ENCODE measurements at regions not wholly inside any gene's neighbourhood (a gene's known extent, or its start where the extent isn't known, plus 50 kb on each side); places are given as distances from the start of the nearest gene placed in this dataset.

- no peak for FAIRE-seq
These were observed 301.8 kb upstream of the PDZRN3 start for GRCh38 chr3:73926360-73927202.

- FAIRE-seq = no peak
These were observed 300.3 kb upstream of the PDZRN3 start for GRCh38 chr3:73925011-73925410.

DNA sequence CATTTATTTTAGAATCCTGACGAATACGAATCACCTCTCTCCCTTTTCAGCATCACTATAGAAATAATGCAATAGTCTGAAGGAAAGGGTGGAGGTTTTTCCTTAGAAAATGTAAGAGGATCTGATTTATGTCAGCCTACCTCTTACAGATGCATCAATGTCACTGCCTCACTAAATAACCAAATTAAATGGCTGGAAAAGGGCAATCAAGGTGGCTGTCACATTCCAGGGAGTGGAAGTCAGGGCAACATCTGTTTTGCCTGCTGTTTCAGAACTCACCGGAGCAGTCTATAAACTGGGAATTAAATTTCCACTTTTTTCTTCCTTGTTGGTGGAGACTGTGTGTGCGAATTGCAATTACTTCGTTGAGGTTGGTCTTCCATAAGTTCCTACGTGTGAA, 299.3 kb upstream of the PDZRN3 start:
- no peak for FAIRE-seq

DNA sequence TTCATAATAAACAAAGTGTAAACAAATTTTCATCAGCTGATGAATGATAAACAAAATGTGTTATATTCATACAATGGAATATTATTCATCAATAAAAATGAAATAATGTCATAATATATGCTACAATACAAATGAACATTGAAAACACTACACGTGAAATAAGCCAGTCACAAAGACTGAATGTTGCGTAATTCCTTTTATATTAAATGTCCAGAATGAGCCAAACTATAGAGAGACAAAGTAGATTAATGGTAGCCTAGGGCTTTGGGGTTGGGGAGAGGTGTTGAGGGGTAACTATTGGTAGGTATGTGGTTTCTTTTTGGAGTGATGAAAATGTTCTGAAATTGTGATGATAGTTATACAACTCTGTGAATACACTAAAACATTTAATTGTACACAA, 292.9 kb upstream of the PDZRN3 start:
- FAIRE-seq = no peak

DNA sequence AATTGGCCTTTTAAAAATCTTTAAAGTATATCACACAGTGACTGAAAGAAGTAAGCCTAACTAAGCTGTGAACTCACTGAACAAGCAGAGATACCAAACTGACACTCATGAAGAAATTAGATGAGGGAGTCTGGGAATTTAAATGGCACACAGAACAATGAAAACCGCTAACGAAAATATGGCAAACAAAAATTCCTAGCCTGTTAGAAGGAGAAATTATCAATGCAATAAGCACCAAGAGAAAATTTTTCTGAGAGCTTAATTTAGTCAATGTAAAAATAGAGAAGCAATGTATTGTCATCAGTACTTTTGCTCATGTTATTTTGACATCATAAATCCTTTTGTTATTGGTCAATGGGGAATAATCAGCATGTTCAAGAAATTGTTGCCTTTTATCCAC, 291.1 kb upstream of the PDZRN3 start:
- FAIRE-seq = no peak

DNA sequence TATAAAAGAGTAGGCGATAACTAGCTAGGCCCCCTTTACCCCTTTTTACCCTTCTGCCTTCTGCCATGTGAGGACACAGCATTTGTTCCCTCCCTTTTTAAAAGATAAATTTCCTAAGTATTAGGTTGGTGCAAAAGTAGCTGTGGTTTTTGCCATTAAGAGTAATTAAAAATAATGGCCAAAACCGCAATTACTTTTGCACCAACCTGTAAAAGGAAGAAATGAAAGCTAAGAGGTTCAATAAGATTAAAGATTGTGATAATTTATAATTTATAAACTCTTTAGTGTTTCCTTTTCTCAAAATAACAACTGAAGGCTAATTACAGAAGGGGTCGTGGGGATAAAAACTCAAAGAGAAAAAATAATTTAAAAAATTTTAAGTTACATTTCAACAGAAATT, 283.5 kb upstream of the PDZRN3 start:
- FAIRE-seq = no peak

GRCh38 chr3:73901686-73902085, 276.9 kb upstream of the PDZRN3 start:
- FAIRE-seq = no peak

DNA sequence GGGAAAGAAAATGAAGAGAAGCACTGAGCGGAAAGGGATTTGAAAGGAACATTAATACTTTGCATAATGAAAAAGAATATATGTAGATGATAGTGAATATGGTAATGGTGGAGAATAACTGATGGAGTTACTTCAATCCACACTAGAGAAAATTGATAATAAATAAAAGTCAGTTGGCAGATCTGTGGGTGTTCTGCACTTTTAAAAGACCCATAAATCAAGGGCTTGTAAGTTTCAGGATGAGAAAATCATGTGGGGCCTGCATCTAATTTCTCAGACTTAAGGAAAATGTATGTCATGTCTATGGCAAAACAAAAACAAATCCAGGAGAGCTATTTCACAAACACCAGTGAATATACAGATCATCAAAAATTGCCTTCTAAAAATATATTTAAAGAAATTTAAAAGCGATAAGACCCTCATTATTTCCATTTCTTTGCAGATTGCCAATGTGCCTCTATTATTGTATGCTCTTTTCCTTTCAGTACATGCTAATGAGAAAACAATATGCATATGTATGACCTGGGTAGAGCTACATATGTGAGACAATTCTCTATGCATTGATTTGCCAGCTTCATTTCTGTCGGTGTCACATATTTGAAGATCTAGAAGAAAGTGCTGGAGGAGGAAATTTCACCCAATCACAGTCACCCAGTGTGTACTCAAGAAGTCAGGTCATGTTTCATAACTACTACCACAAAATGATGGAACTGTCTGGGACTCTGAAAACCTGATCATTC, 269.9 kb upstream of the PDZRN3 start:
- no peak for FAIRE-seq

DNA sequence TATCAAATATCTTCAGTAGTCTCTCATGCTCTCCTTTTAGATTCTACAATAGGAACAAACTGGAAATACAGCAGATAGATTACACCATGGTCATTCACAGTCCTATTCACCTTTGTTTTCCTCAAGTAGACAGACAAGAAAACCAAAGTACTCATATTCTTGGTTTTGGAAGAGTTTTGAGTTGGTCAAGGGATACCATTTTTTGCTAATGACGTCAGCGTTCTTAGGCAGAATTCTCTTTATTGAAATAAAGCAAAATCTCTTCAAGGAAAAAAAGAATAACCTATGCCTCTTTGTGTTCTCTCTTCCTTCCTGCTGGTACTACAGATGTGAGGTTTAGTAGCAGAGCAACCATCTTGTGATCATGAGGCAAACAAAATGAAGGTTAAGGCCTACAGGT, 268.3 kb upstream of the PDZRN3 start:
- FAIRE-seq = no peak

DNA sequence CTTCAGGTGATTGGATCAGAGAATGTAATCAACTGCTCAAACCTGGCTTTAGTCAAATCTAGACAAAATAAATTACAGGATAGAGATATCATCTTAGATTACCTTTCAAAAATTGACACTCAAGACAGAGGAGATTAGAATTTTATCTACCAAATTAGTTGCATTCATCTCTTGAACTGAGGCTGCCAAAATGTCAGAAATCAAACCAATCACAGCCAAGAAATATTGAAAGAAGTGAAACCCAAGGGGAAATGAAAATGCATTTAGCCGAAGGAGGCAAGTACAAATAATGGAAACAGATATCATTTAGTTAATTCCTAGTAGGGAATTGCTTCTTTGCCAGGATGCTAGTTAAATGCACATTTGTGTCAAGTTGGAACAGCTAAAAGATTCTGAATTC, 261.1 kb upstream of the PDZRN3 start:
- FAIRE-seq = no peak

- no peak for FAIRE-seq
These were observed 259.6 kb upstream of the PDZRN3 start for GRCh38 chr3:73884361-73884760.

DNA sequence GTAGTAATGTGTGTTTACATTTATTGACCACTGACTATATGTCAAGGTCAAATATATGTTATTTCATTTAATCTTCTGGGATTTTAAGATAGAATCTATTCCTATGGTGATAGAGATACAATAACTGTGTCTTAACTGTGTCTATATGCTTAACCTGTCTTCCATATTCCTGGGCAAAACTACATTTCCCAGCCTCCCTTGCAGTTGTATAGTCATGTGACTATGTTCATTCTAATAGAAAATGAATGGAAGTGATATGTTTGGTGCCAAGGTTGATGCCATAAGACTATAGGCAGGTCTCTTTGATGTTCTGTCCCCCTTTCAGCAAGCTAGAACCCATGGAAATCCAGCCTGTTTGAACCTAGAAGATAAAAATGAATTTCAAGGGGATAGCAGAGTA, 258.8 kb upstream of the PDZRN3 start:
- FAIRE-seq = no peak

DNA sequence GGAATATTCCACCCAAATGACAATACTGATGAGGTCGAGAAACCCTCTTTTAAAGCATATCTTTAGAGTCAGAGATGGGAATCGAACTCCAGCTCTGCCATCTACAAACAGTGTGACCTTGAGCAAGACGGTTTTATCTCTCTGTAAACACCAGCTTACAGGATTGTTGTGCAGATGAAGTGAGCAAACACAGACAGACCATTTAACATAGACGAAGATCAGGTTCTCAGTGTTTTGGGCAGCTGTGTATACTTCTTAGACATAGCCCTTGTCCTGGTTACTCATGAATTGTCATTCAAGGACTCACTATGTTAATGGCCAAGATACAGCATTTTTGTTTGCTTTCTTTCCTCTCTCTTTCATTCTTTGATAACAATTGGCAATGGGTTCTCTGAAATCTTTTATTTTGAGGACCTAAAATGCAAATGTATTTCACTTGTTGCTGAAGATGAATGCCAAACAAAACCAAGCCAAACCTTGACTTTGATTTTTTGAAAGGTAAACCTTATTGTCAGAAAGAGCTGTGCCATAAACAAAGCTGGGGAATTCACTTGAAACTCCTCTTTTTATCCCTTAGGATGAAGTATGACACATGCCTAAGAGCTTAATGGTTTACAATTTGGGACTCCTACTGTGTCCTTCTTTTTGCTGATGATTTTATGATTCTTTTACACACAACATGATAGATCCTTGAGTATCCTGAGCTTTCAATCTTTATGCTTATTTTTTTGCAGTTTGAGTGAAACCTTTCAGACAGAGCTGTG, 250.0 kb upstream of the PDZRN3 start:
- FAIRE-seq = no peak

DNA sequence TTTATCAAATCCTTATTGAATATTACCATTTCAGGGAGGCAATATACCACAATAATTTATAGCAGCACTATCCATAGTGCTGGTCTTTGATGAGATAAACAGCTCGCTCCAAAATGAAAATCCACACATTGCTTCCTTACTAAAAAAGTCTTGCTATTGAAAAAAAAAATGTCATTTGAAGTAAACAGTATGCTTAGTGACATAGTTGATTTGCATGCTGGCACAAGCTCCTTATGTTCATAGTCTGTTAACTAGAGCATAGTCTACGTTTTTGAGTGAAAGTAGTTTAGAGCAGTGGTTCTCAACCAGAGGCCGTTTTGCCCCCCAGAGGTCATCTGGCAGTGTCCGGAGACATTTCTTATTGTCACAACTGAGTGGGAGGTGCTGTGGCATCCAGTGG, 249.4 kb upstream of the PDZRN3 start:
- FAIRE-seq = no peak

DNA sequence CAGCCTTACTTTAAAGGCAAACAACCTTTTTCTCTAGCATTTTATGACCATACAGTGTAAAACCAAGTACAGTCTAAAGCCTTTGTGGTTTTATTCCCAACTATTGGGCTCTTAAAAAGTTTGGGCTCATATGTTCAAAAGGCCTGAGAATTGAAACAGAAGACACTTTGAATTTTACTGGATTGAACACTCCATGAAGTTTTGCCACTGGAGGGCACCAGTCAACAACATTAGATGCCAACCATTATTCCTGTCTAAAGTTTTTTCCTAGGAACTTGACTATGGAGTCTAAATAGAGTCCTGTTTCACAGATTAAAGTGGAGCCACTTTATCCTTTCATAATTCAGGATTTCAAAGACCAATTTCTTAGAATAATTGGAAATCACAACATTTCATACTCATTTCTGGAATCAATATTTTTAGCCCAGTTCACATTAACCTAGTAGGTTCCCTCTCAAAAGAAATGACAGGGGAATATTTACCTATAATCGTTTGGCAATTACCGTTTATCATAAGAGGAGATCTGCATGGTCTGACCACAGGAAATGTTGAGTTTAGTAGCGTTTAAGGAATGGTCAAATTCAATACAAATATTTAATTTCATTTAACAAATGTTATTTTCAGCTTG, 244.1 kb upstream of the PDZRN3 start:
- peak; percentile 96 for FAIRE-seq

DNA sequence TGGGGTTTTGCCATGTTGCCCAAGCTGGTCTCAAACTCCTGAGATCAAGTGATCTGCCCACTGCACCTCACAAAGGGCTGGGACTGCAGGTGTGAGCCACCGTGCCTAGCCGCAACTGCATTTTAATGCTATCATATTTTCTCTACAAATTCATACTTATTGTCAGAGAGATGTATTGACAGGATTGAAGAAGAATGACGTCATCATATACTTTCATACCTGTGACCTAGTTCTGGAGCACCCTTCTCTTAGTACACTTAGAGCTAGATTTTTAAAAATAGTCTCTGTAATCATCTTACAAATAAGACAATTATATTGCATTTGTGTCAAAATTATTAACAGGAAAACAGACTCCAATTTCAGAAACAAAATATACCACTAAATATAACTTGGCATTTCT, 242.8 kb upstream of the PDZRN3 start:
- FAIRE-seq = no peak

DNA sequence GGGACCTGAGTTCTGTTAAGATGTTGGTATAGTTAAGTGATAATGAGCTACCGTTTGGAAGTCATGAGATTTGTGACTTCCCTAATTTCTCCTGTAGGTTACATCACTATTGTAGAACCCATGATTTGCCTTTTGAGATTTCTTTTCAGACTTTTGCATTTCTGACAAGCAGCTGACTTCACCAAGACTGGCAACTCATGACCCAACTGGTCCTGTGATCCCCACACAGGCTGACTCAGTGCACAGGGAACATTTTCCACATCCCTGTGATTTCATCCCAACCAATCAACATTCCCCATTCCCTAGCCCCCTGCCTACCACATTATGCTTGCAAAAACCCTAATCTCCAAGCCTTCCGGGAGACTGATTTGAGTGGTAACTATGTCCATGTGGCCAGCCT, 242.1 kb upstream of the PDZRN3 start:
- no peak for FAIRE-seq

DNA sequence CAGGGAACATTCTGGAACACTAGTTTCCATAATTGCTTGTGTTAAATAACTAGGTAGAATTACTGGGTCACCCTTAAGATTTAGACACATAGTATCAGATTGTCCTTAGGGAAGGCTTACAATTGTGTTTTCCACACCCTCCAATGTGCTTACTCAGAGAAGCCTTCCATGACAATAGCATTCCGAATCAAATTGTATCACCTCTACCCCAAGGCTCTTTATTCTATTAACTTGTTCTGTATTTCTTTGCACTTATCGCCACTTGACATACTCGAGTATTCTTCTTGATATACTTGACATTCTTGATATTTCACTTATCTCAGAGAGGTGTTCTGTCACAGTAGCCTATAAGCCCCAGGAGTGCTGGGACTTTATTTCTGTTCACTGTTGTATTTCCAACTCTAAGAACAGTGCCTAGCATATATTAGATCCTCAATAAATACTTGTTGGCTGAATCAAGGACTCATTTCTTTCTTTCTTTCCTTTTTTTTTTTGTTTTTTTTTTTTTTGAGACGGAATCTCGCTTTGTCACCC, 238.9 kb upstream of the PDZRN3 start:
- FAIRE-seq = no peak

- FAIRE-seq = no peak
These were observed 231.1 kb upstream of the PDZRN3 start for GRCh38 chr3:73855813-73856212.

DNA sequence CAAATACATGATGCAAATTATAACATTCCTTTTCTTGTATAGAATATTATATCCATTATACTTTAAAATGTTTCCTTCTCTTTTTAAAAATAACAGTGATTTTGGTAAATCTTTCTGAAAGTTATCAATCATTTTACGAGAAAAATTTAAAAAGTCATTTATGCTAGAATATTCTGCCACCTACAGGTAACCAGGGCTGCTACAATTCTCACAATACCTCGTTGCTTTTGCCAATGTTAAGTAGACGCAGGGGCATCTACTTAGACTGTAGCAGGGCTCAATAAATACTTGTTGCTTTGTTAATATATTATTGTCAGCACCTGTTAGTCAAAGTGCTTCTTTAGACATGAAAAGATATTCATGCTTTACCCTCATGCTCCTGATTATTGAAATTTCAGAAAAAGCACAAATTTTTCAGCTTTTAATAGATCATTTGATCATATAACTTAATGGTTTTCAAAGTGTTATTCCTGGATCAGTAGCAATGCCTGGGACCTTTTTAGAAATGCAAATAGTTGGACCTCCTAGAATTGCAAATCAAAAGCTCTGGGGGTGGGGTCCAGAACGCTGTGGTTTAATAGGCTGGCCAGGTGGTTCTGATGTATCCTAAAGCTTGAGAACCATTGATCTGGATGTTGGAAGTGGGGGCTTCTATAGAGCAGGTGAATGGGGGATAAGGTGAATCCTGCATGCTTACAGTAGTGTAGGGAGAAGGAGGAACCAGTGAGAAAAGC, 223.6 kb upstream of the PDZRN3 start:
- peak; percentile 98 for FAIRE-seq

DNA sequence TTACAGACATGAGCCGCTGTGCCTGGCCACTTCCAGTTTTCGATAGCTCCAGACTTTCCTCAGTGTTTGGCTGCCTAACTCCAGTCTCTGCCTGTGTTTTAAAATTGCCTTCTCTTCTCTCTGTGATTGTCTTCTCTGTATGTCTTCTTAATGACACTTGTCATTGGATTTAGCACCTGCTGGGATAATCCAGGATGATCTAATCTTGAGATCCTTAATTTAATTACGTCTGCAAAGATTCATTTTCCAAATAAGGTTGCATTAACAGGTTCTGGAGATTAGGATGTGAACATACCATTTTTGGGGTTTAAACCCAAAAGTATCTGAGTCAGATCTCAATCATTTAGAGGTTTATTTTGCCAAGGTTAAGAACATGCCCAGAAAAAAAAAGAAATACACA, 222.2 kb upstream of the PDZRN3 start:
- no peak for FAIRE-seq

GRCh38 chr3:73839032-73839431, 214.3 kb upstream of the PDZRN3 start:
- no peak for FAIRE-seq

Measured in islet of Langerhans (tissue), 1 donor.